Osteoblast (primary cell): ENCODE measurements at regions not wholly inside any gene's neighbourhood (a gene's known extent, or its start where the extent isn't known, plus 50 kb on each side); places are given as distances from the start of the nearest gene placed in this dataset.

Source experiments
- DNase-seq: peaks from one replicate; pipeline ENCODE4 v3.0.0; 2011; ENCODE audit warnings: low spot score, mixed read lengths; ENCODE audit not compliant: insufficient read length; ENCODE audit errors: missing footprints
- H2AFZ ChIP-seq: 2 replicates; pipeline ENCODE4 v1.6.0; 2011; ENCODE audit warnings: mild to moderate bottlenecking, low read length
- H3K27ac ChIP-seq: 2 replicates; pipeline ENCODE4 v1.5.1; 2011; ENCODE audit warnings: mild to moderate bottlenecking, low read depth, low read length, moderate library complexity
- H3K27me3 ChIP-seq: 2 replicates; pipeline ENCODE4 v1.6.0; 2012; ENCODE audit warnings: mild to moderate bottlenecking, control low read depth, inconsistent platforms, low read length, moderate library complexity; ENCODE audit not compliant: insufficient read depth
- H3K36me3 ChIP-seq: 2 replicates; pipeline ENCODE4 v1.5.1; 2011; ENCODE audit warnings: mild to moderate bottlenecking, low read length, control low read depth, moderate library complexity; ENCODE audit not compliant: insufficient read depth
- H3K4me1 ChIP-seq: 2 replicates; pipeline ENCODE4 v1.5.1; 2011; ENCODE audit warnings: mild to moderate bottlenecking, low read length, control low read depth, moderate library complexity; ENCODE audit not compliant: insufficient read depth
- H3K4me2 ChIP-seq: 2 replicates; pipeline ENCODE4 v1.6.0; 2011; ENCODE audit warnings: mild to moderate bottlenecking, low read length; ENCODE audit not compliant: insufficient read depth
- H3K4me3 ChIP-seq: fragments of 200-600 bp; sonication (generic); 3 replicates; pipeline ENCODE4 v1.5.1; 2012; ENCODE audit warnings: mild to moderate bottlenecking, low read length, inconsistent platforms; ENCODE audit not compliant: insufficient read depth
- H3K79me2 ChIP-seq: 2 replicates; pipeline ENCODE4 v1.6.0; 2012; ENCODE audit warnings: mild to moderate bottlenecking, low read length, control low read depth, inconsistent platforms; ENCODE audit not compliant: insufficient read depth
- H3K9me3 ChIP-seq: 2 replicates; pipeline ENCODE4 v1.5.1; 2011; ENCODE audit warnings: low read depth, low read length, control low read depth
- H4K20me1 ChIP-seq: 2 replicates; pipeline ENCODE4 v1.6.0; 2012; ENCODE audit warnings: mild to moderate bottlenecking, low read length, control low read depth; ENCODE audit not compliant: insufficient read depth
- TF ChIP-seq, protein P1 (sequence below): IDR thresholded peaks from 2 replicates; pipeline ENCODE4 v1.5.1; 2011; ENCODE audit warnings: mild to moderate bottlenecking, low read depth, low read length, moderate library complexity; ENCODE audit errors: extremely low read depth

DNA sequence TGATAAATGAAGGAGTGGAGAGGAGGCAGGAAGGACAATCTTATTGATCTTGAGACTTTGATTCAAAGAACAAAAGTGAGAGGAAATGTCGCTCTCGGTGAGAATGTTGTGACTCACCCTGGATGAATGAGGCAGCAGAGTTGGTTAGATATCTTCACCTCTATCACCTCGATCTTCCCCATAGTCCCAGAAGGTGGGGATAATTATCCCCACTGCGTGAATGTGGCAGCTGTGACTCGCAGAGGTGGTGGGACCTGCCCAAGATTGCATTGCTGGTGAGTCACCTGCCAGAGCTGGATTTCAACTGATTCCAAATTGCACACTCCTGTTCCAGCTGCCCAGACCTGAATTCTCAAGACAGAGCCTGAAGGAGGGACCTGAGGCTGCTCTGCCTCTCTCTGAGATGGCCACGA is 105.0 kb downstream of the MATN1 start:
- Histone ChIP-seq H2AFZ (no peak overlapping the region), H3K4me3 (no peak overlapping the region), H3K36me3 (no peaks in the 10 kb centered on the region), H3K9me3 (no peaks in the 10 kb centered on the region), H3K4me2 (no peak overlapping the region), H3K79me2 (no peaks in the 10 kb centered on the region), H4K20me1 (no peaks in the 10 kb centered on the region), H3K4me1 (no peaks in the 10 kb centered on the region), H3K27ac (no peak overlapping the region), H3K27me3 (no peaks in the 10 kb centered on the region)
- peak; percentile 30 for DNase-seq
- TF ChIP-seq, protein P1, sequence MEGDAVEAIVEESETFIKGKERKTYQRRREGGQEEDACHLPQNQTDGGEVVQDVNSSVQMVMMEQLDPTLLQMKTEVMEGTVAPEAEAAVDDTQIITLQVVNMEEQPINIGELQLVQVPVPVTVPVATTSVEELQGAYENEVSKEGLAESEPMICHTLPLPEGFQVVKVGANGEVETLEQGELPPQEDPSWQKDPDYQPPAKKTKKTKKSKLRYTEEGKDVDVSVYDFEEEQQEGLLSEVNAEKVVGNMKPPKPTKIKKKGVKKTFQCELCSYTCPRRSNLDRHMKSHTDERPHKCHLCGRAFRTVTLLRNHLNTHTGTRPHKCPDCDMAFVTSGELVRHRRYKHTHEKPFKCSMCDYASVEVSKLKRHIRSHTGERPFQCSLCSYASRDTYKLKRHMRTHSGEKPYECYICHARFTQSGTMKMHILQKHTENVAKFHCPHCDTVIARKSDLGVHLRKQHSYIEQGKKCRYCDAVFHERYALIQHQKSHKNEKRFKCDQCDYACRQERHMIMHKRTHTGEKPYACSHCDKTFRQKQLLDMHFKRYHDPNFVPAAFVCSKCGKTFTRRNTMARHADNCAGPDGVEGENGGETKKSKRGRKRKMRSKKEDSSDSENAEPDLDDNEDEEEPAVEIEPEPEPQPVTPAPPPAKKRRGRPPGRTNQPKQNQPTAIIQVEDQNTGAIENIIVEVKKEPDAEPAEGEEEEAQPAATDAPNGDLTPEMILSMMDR: no peak

GRCh38 chr1:30616759-30617158 is 106.6 kb downstream of the MATN1 start:
- no peaks in the 10 kb centered on the region for H3K4me1 ChIP-seq
- TF ChIP-seq, protein P1: no peak
- DNase-seq: no peak
- H3K79me2 ChIP-seq: no peaks in the 10 kb centered on the region
- H4K20me1 ChIP-seq: no peaks in the 10 kb centered on the region
- no peak overlapping the region for H3K4me2 ChIP-seq
- no peak overlapping the region for H3K4me3 ChIP-seq
- no peaks in the 10 kb centered on the region for H3K27me3 ChIP-seq
- H3K9me3 ChIP-seq: no peaks in the 10 kb centered on the region
- H3K36me3 ChIP-seq: no peaks in the 10 kb centered on the region
- no peak overlapping the region for H2AFZ ChIP-seq
- no peak overlapping the region for H3K27ac ChIP-seq

DNA sequence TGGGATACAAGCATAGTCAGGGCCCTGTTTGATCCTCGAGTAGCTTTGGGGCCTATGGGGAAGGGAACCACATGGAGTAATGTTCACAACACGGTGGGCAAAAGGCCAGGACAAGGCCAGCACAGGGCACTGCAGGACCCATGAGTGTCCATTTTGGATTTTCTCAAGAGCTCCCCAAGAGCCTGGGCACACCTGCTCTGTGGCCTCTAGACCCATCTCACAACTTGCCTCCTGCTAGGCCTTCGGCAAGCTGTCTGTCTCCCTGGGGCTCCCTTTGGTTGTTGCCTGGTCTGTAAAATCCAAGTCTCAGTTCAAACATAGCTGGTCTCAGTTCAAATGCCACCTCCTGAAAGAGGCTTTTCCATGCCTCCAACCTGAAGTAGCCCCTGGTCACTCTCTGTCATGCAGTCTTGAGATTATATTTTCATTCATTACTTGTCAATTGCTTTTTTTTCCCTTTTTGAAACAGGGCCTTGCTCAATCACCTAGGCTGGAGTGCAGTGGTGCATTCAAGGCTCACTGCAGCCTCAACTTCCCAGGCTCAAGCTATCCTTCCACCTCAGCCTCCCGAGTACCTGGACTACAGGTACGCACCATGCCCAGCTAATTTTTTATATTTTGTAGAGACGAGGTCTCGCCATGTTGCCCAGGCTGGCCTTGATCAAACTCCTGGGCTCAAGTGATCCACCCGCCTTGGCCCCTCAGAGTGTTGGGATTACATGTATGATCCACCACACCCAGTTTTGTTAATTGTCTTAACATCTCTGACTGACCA is 107.4 kb downstream of the MATN1 start:
- TF ChIP-seq, protein P1: no peak
- Histone ChIP-seq H4K20me1 (no peaks in the 10 kb centered on the region), H3K79me2 (no peaks in the 10 kb centered on the region), H3K4me3 (no peak overlapping the region), H2AFZ (no peak overlapping the region), H3K36me3 (no peaks in the 10 kb centered on the region), H3K9me3 (no peaks in the 10 kb centered on the region), H3K4me1 (no peaks in the 10 kb centered on the region), H3K4me2 (no peak overlapping the region), H3K27ac (no peak overlapping the region), H3K27me3 (no peaks in the 10 kb centered on the region)
- no peak for DNase-seq

- no peak overlapping the region for H3K4me3 ChIP-seq
- DNase-seq: no peak
- H2AFZ ChIP-seq: no peak overlapping the region
- H4K20me1 ChIP-seq: no peaks in the 10 kb centered on the region
- no peak overlapping the region for H3K27ac ChIP-seq
- no peaks in the 10 kb centered on the region for H3K79me2 ChIP-seq
- H3K36me3 ChIP-seq: no peaks in the 10 kb centered on the region
- TF ChIP-seq, protein P1: no peak
- no peaks in the 10 kb centered on the region for H3K27me3 ChIP-seq
- H3K9me3 ChIP-seq: no peaks in the 10 kb centered on the region
- no peaks in the 10 kb centered on the region for H3K4me1 ChIP-seq
- no peak overlapping the region for H3K4me2 ChIP-seq
Observed at GRCh38 chr1:30615076-30615795, 108.1 kb downstream of the MATN1 start.
